Keratinocyte (primary cell): ENCODE measurements at regions not wholly inside any gene's neighbourhood (a gene's known extent, or its start where the extent isn't known, plus 50 kb on each side); places are given as distances from the start of the nearest gene placed in this dataset.

Experiments
- DNase-seq: peaks from one replicate; pipeline ENCODE4 v3.0.0-alpha.2; 2011; ENCODE audit warnings: low read depth, missing footprints, low spot score
- FAIRE-seq: peaks from 2 replicates; lab custom pipeline; 2011; peaks lifted over from hg19 to GRCh38; lab: Jason Lieb, UNC
- H2AFZ ChIP-seq: 2 replicates; pipeline ENCODE4 v1.6.0; 2012; ENCODE audit warnings: low read length, control low read depth, inconsistent platforms; ENCODE audit not compliant: control insufficient read depth
- H3K27ac ChIP-seq: 2 replicates; pipeline ENCODE4 v1.5.1; 2011; ENCODE audit warnings: low read length; ENCODE audit not compliant: control insufficient read depth, insufficient read depth
- H3K27me3 ChIP-seq: 3 replicates; pipeline ENCODE4 v1.6.0; 2011; ENCODE audit warnings: low read length; ENCODE audit not compliant: control insufficient read depth, insufficient read depth; ENCODE audit errors: extremely low read depth
- H3K36me3 ChIP-seq, 2 experiments: 2 replicates in 1 of 2; 3 replicates in 1 of 2; pipeline ENCODE4 v1.5.1; 2011; ENCODE audit warnings: low read length in 2 of 2, mild to moderate bottlenecking in 1 of 2; ENCODE audit not compliant: control insufficient read depth in 2 of 2, insufficient read depth in 2 of 2; ENCODE audit errors: extremely low read depth in 1 of 2
- H3K4me1 ChIP-seq: 3 replicates; pipeline ENCODE4 v1.5.1; 2011; ENCODE audit warnings: low read length; ENCODE audit not compliant: control insufficient read depth, insufficient read depth; ENCODE audit errors: extremely low read depth
- H3K4me2 ChIP-seq: 3 replicates; pipeline ENCODE4 v1.6.0; 2011; ENCODE audit warnings: low read depth, low read length; ENCODE audit not compliant: control insufficient read depth, insufficient read depth; ENCODE audit errors: extremely low read depth
- H3K4me3 ChIP-seq, 3 experiments: fragments of 200-600 bp in 1 of 3; sonication (generic) in 1 of 3; 2 replicates in 2 of 3; 3 replicates in 1 of 3; pipeline ENCODE4 v1.5.1; 2011 to 2016; ENCODE audit warnings: low read length in 3 of 3, mild to moderate bottlenecking in 3 of 3, control low read depth in 2 of 3, inconsistent platforms in 1 of 3, low read depth in 1 of 3, mixed read lengths in 1 of 3, mixed run types in 1 of 3, moderate library complexity in 1 of 3; ENCODE audit not compliant: control insufficient read depth in 2 of 3, insufficient read depth in 2 of 3; ENCODE audit errors: extremely low read depth in 1 of 3
- H3K79me2 ChIP-seq: 2 replicates; pipeline ENCODE4 v1.6.0; 2012; ENCODE audit warnings: low read length; ENCODE audit not compliant: control insufficient read depth, insufficient read depth
- H3K9ac ChIP-seq: 3 replicates; pipeline ENCODE4 v1.6.0; 2011; ENCODE audit warnings: low read length; ENCODE audit not compliant: control insufficient read depth, insufficient read depth; ENCODE audit errors: extremely low read depth
- H3K9me1 ChIP-seq: 3 replicates; pipeline ENCODE4 v1.6.0; 2011; ENCODE audit warnings: low read length; ENCODE audit not compliant: control insufficient read depth, insufficient read depth; ENCODE audit errors: extremely low read depth
- H3K9me3 ChIP-seq: 2 replicates; pipeline ENCODE4 v1.5.1; 2012; ENCODE audit warnings: low read depth, low read length; ENCODE audit not compliant: control insufficient read depth
- H4K20me1 ChIP-seq: 3 replicates; pipeline ENCODE4 v1.6.0; 2011; ENCODE audit warnings: low read length; ENCODE audit not compliant: control insufficient read depth, insufficient read depth; ENCODE audit errors: extremely low read depth
- EZH2 ChIP-seq: IDR thresholded peaks from one replicate; pipeline ENCODE4 v1.6.1; 2012; ENCODE audit warnings: inconsistent platforms, mild to moderate bottlenecking, low read length, moderate library complexity
- dilution Hi-C: fragments of 300-500 bp; cut with MboI; formaldehyde crosslinking; loops from one replicate; pipeline ENCODE4 v1.7.0; 2020; ENCODE audit warnings: low sequenced_read_pairs; ENCODE audit not compliant: extremely low pct_ligation_motif_present
- TF ChIP-seq, protein P1 (sequence below), 3 experiments: IDR thresholded peaks in 1 of 3; conservative IDR thresholded peaks in 1 of 3; optimal IDR thresholded peaks in 1 of 3; 2 replicates in 2 of 3; 3 replicates in 1 of 3; pipeline versions ENCODE3 to v1.5.1; 2011; ENCODE audit warnings: low read length in 3 of 3, mild to moderate bottlenecking in 3 of 3, moderate library complexity in 2 of 3, control low read depth in 1 of 3, inconsistent platforms in 1 of 3; ENCODE audit not compliant: insufficient read depth in 2 of 3; ENCODE audit errors: extremely low read depth in 1 of 3

DNA sequence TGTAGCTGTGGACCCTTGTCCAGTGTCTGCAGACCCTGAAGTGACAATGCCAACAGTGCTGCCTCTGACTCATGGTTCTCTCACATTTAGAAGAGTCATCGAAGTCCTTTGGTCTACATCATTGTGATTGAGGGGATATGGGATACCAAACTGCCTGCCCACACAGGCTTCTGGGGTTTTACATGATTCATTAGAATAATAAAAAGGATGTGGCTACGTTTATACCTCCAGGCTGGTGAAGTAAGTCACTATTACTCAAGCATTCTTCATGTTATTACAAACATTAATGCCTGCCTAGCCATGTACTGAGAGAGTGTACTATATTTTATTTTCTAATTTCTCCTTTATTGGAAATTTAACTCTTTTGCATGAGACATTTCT lies 365.7 kb downstream of the SPATA31D1 start:
- no peaks in the 10 kb centered on the region for H3K27me3 ChIP-seq

DNA sequence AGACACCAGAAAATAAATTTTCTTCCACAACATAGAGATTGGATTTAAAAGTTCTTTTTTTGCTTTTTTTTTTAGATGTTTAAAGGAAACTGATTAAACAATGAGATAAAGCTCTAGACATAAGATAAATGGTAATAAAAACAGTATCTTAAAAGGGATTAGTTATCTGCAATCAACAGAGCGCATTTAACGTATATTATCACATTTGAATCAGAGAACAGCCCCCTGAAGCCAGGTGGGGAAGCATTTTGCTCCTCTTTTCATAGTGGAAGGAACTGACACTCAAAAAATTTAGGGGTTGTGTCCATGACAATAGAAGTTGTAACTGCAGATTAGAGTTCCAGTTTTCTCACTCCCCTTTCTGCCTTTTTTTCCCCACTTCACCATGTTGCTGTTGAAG lies 367.6 kb downstream of the SPATA31D1 start:
- no peaks in the 10 kb centered on the region for H4K20me1 ChIP-seq
- no peaks in the 10 kb centered on the region for H3K9me1 ChIP-seq
- H3K9me3 ChIP-seq: no peaks in the 10 kb centered on the region
- dilution Hi-C loops: no loop called here
- no peak overlapping the region for H3K27ac ChIP-seq
- H2AFZ ChIP-seq: peak overlapping the region; percentile 47
- TF ChIP-seq EZH2: no peak
- TF ChIP-seq, protein P1, sequence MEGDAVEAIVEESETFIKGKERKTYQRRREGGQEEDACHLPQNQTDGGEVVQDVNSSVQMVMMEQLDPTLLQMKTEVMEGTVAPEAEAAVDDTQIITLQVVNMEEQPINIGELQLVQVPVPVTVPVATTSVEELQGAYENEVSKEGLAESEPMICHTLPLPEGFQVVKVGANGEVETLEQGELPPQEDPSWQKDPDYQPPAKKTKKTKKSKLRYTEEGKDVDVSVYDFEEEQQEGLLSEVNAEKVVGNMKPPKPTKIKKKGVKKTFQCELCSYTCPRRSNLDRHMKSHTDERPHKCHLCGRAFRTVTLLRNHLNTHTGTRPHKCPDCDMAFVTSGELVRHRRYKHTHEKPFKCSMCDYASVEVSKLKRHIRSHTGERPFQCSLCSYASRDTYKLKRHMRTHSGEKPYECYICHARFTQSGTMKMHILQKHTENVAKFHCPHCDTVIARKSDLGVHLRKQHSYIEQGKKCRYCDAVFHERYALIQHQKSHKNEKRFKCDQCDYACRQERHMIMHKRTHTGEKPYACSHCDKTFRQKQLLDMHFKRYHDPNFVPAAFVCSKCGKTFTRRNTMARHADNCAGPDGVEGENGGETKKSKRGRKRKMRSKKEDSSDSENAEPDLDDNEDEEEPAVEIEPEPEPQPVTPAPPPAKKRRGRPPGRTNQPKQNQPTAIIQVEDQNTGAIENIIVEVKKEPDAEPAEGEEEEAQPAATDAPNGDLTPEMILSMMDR (optimal IDR thresholded peaks at IDR 0.05 in 1 of 3, IDR thresholded peaks at IDR 0.05 in 1 of 3, conservative IDR thresholded peaks at IDR 0.05 in 1 of 3; ENCODE audit: extremely low read depth in 1 of 3, insufficient read depth in 2 of 3, low read length in 3 of 3): no peak
- no peak overlapping the region for H3K4me3 ChIP-seq
- H3K4me2 ChIP-seq: no peak overlapping the region
- H3K79me2 ChIP-seq: no peaks in the 10 kb centered on the region
- H3K9ac ChIP-seq: no peak overlapping the region
- FAIRE-seq: no peak
- no peaks in the 10 kb centered on the region for H3K27me3 ChIP-seq
- H3K36me3 ChIP-seq: no peaks in the 10 kb centered on the region
- DNase-seq: no peak
- peaks cover 37% of the 10 kb centered on the region for H3K4me1 ChIP-seq

More for the DNA sequence above, 365.7 kb downstream of the SPATA31D1 start:
- Histone ChIP-seq H3K9me1 (no peaks in the 10 kb centered on the region), H3K79me2 (no peaks in the 10 kb centered on the region), H3K4me2 (peak overlapping the region; percentile 47), H3K4me1 (peaks cover 37% of the 10 kb centered on the region), H3K9ac (no peak overlapping the region), H4K20me1 (no peaks in the 10 kb centered on the region), H3K36me3 (no peaks in the 10 kb centered on the region), H2AFZ (no peak overlapping the region), H3K27ac (peak overlapping the region; percentile 84), H3K9me3 (no peaks in the 10 kb centered on the region), H3K4me3 (no peak overlapping the region)
- TF ChIP-seq, protein P1 (optimal IDR thresholded peaks at IDR 0.05 in 1 of 3, IDR thresholded peaks at IDR 0.05 in 1 of 3, conservative IDR thresholded peaks at IDR 0.05 in 1 of 3; ENCODE audit: extremely low read depth in 1 of 3, insufficient read depth in 2 of 3, low read length in 3 of 3): no peak
- no peak for TF ChIP-seq EZH2
- FAIRE-seq (no peak), DNase-seq (peak; percentile 91)
- dilution Hi-C loops: no loop called here
